ENCODE measurements at regions not wholly inside any gene's neighbourhood (a gene's known extent, or its start where the extent isn't known, plus 50 kb on each side); places are given as distances from the start of the nearest gene placed in this dataset.
A peak's percentile ranks its signal among the peaks of the same experiment; 100 is the strongest.
"Not testable (repeated sequence)": the region's sequence is repeated elsewhere in the genome, so short reads cannot be mapped to it uniquely, and the experiment has no call there.

DNA sequence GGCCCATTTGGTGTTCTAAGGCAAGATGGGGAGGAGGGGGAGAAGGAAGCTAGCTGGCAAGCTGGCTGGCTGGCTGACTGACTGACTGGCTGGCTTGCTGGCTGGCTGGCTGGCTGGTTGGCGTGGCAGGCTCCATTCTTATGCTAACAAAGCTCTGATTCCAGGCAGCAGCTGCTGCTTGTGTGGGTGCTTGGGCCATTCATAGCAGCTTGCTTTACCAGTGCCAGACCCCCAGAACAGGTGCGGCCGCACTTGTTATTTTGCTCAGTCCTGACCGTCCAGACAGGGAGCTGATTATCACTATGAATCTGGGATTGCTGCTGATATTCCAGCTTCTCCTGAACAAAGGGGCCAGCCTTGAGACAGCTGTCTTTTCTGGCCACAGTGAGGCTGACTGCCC, 131.2 kb upstream of the PAK3 start:
- DNase-seq = no peak

DNA sequence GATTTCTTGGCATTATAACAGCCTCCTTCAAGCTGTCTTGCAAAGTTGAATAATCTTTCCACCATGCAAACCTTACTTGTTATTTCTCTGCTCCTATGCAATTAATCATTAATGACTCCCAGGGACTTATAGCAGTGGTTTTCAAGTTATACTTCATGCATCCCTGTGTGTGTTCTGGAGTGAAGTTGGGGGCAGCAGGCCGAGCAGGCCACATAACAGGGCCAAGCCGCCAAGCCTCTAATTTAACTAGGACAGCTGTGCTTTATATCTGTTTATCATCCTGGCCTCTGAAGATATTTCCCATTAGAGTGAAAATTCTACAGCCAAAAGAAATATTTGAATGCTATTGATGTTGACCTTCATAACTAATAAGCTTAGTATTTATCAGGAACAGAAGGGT, 133.5 kb upstream of the PAK3 start:
- DNase-seq = no peak

GRCh38 chrX:110955706-110956105, 140.3 kb upstream of the PAK3 start:
- DNase-seq = peak; percentile 11

DNA sequence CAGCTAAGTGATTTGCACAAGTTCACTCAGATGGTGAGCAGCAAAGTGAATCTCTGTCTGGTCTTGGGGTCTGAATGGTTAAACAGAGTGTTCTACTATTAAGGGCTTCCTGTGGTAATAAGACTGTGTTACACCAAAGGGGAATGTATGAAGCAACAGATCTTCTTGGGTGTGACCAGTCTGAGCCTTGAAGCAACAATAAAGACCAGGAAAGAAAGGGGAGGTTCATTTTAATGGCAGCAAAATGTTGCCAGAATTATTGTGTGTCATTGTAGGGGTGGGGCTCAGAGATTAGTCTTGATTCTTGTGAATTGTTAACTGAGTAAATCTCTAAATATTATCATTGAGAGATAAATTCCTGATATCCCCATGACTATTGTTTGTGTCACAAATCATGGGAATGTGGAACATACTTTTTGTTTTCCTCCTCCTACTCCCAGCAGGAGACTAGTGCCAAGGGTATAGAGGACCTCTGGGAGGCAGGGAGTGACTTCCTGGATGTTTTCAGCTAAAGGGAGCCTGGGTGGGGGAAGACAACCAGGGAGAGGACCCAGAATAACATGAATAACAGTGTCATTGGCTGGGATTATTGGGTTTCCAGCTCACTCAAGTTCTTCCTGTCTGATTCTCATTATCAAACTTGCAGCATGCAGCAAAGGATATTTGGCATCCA, 141.4 kb upstream of the PAK3 start:
- peak; percentile 45 for DNase-seq

DNA sequence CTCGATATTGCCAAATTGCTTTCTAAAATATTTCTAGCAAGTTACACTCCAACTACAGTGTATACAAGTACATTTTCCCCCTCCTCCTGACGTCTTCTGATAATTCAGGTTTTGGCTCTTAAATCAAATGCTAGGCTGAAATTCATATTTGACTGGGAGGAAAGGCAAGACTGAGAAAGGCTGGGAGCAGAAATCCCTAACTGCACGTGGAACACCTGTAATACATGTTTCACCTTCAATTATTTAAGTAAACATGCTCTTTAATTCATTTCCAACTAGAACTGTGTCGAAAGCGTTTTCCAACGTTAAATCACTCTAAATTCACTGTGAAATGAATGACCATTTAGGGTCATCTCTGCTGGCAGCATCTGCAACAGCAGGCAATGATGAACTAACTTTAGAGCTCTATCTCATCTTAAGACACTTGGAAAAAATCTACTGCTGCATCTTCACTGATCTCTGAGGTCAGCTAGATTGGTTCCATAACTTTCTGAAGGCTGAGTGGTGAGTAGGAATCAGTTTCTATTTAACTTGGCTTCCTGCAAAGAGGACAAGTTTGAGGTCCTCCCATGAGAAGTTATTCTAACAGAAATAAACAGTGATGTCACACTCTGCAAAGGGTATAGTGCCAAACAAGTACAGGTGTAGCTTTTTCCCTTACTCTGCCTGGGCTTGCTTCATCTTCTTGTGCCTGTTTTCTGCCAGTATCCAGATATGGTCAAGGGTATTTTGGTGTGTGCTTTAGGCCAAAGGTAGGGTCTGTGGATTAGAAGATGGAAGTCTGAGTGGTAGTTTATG, 144.3 kb upstream of the PAK3 start:
- DNase-seq = no peak

DNA sequence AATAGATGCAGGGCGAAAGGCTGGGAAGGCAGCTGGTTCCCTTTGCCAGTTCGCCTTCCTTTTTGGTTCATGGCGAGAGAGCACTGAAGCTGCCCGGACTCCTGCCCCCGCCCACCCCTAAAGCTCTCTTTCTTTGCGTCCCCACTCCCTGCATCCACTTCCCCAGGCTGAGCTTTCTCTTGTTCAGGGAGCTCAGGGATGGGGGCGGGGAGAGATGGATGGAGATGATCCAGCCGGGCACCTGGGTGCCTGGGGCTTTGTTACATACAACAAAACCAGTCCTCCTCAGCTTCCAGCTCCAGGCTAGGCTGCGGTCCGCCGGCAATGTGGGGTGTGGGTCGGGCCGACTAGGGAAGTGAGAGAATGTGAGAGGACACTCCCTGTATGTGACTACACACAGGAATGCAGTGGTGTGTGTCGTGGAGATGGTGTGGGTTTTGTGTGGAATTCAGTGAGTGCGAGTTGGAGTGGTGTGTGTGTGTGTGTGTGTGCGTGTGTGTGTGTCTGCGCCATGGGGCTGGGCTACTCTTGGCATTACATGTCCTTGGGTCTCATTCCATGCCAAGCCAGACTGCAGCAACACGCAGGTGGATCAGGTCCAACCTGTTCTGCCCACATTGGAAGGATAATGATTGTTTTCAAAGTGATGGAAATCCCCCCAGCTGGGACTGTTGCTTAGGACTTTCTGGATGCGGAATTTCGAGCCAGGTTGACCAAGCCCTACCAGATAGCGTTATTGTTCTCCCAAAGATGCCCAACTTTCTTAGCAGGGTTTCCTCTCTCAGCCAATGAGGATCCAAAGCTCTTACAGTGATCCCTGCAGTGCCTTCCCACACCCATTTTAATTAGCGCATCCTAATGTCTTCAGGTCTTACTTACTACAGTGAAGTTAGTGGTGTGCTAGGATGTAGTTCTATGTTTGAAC, 149.4 kb upstream of the CHRDL1 start:
- DNase-seq = peak; percentile 0

DNA sequence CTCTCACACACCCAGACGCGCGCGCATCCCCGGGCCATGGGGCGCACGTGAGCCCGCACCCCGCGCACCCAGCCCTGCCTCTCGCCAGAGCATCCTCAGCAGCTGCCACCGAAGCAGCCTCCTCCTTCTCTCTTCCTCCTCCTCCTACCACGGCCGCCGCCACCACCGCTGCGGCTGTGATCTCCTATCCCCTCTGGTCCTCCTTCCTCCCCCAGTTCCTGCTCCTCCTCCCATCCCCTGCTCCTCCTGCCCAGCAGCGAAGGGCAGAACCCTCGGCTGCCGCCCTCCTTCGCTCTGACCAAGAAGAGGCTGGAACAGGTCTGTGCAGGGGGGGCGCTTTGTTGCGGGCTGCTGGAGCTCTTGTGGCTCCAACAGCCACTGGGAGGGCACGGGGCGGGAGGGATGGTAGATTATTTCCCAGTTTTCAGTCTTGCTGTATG, 148.7 kb upstream of the CHRDL1 start:
- DNase-seq = no peak

GRCh38 chrX:110941906-110942305, 146.3 kb upstream of the CHRDL1 start:
- no peak for DNase-seq

DNA sequence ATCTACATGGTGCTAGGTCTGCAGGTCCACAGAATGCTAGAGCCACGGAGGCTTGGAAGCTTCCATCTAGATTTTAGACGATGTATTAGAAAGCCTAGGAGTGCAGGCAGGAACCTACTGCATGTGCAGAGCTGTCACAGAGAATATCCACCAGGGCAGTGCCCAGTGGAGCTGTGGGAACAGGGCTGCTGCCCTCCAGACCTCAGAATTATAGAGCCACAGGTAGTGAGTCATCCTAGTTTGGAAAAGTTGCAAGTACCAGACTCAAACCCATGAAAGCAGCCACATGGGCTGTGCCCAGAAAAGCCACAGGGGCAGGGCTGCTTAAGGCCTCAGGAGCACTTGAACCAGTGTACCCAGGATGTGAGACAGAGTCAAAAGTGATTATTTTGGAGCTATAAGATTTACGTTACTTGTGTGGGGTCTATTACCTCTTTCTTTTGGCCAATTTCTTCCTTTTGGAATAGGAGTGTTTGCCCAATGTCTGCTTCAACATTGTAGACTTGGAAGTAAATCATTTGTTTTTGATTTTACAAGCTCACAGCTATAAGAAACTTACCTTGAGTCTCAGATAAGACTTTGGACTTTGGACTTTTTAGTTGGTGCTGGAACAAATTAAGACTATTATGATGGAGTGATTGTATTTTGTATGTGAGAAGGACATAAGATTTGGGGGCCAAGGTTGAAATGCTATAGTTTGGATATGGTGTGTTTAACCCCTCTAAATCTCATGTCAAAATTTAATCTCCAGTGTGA, 143.5 kb upstream of the CHRDL1 start:
- no peak for DNase-seq

DNA sequence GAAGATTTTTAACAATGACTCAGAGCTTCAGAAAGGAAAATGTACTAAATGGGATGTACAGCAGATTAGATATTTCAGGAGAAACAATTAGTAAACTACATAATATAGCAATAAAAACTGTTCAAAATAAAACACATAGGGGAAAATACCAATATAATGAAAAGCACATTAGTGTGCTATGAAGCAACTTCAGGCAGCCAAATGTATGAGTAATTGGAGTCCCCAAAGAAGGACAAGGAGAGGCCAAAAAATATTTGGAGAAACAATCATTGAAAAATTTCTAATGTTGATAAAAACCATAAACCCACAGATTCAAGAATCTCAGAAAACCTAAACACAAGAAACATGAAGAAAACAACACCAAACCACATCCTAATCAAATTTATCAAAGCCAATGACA, 129.3 kb upstream of the CHRDL1 start:
- DNase-seq = peak; percentile 1

GRCh38 chrX:110920991-110921390, 125.4 kb upstream of the CHRDL1 start:
- DNase-seq = no peak

GRCh38 chrX:110915570-110915969, 120.0 kb upstream of the CHRDL1 start:
- no peak for DNase-seq

DNA sequence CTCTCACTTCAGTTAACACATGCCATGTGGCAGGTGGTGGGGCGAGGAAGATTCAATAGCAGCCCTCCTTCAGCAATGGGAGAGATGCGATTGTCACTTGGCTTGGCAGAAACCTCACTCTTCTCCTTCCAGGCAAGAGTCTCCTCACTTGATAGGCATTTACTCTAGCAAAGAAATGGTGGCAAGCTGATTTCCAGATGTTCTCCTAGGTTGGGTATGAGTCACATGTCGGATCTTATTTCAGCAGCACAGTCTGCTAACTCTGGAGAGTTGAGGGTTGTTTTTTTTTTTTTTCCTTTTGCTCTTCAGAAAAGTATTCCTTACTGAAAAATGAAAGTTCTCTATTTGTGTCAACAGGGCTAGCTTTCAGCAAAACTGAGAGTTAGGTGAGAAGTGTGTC, 119.5 kb upstream of the CHRDL1 start:
- DNase-seq = peak; percentile 85

DNA sequence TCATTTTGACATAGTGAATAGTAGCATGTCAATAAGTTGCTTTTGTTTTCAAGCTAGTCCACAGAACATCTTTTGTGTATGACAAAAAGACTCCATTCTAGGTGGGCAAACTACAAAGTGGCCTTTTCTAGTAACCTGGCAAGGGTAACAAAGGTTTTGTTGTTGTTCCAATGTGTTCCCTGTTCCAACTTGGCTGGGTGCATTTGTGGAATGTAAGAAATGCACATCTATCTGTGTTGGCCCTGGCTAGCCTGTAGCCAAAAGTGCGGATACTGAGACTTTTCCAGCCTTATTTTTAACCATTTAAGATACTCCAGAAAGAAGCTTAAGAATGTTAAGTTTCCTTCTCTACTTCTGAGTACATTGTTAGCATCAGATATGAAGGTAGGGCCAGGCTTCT, 118.7 kb upstream of the CHRDL1 start:
- DNase-seq = no peak

- not testable (repeated sequence) for DNase-seq
Measured at GRCh38 chrX:110904747-110905146, 109.1 kb upstream of the CHRDL1 start.

DNA sequence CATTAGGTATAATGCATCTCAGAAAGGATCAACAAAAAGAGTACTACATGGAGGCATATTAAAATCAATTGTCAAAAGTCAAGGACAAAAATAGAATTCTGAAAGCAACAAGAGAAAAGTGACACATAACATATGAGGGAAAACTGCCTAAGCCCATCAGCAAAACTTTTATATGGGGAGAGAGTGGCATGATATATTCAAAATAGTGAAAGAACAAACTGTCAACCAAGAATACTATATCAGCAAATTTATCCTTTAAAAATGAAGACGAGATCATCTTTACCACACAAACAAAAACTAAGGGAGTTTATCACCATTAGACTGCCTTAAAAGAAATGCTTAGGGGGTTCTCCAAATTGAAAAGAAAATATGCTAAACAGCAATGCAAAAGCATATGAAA, 86.4 kb upstream of the CHRDL1 start:
- DNase-seq = no peak

DNA sequence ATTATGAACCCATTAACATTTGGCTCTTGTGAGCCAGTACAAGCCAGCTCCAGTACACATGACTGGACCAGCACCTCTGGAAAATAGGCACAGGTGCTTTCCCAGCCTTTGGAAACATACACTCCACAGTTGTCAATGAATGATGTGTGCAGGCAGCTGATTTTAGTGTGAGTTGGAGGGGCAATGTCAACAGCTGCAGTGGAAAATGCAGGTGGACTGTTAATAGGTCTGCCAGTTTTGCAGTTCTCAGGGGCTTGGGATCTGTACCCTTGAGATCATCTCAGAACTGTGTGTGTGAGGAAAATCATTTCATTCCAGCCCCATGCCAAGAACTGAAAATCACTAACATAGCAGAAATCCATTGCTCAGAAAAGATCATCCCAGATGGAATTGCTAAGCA, 81.7 kb upstream of the CHRDL1 start:
- peak; percentile 2 for DNase-seq

DNA sequence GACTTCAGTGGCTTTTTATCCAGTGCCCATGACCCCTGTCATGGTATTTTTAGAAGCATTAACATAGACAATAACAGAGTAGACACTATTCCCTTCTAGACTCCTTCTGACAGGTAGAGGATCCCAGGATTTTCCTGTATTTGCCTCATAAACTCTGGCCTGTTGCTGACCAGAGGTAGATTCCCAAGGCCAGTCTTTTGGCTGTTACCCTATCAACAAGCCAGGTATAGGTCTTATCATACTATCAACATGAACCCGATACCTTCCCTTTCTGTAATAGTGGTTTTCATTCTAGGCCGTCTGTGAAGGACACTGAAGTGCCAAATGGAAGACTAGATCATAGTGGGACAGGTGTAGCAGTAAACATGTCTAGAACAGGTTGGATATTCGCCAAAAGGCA, 76.2 kb upstream of the CHRDL1 start:
- DNase-seq = no peak

- no peak for DNase-seq
Measured at GRCh38 chrX:110866421-110866820, 70.8 kb upstream of the CHRDL1 start.

DNA sequence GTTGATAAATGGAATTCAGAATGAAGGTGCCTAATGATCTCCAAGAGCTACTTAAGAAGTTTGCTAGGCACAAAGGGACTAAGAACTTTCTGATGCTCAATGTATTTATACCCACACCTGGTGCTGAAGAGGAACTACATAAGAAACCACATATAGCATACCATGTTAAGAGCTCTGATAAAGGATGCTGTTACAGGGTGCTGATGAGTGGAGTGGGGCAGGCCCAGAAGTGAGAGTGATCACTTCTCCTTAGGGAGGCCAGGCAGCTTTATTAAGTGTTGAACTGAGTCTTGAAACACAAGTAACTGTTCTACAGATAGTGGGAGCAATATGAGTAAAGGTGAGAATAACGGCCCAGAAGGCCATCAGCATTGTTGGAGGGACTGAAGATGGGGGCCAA, 68.3 kb upstream of the CHRDL1 start:
- no peak for DNase-seq

- DNase-seq = no peak
Measured at GRCh38 chrX:110858565-110858964, 62.9 kb upstream of the CHRDL1 start.

DNA sequence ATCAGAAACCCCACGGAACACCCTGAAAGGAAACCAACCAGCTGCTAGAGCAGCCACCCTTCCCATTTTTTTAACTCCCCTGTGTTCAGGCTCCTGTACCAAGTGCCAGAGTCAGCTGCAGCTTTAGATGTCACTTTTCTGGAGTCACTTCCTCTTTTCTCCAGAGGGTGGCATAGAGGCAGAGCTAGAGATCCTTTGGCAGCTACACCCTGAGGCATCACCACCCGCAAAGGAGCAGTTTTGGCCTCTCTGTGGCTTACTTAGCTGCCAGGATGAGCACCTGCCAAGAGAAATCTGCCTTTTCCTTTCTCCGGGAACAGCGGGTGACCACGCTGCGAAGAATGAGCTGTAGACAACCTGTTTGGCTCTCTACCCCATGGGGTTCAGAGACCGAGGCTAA, 58.0 kb upstream of the CHRDL1 start:
- DNase-seq = no peak

Data from skin of body (tissue), 1 donor.